Hepatocyte (in vitro differentiated cells): ENCODE measurements at regions not wholly inside any gene's neighbourhood (a gene's known extent, or its start where the extent isn't known, plus 50 kb on each side); places are given as distances from the start of the nearest gene placed in this dataset.

ENCODE experiments used
- CTCF ChIP-seq: fragments of 200-600 bp; sonication (generic); IDR thresholded peaks from 2 replicates; pipeline ENCODE4 v1.5.1; 2016; ENCODE audit warnings: antibody characterized with exemption, mild to moderate bottlenecking; ENCODE audit not compliant: poor library complexity
- EZH2phosphoT487 ChIP-seq: fragments of 200-600 bp; sonication (generic); IDR thresholded peaks from one replicate; pipeline ENCODE4 v1.6.1; 2018; ENCODE audit warnings: antibody characterized with exemption, mild to moderate bottlenecking, low read depth, moderate library complexity; ENCODE audit not compliant: unreplicated experiment, severe bottlenecking

- no peak for TF ChIP-seq EZH2phosphoT487
- TF ChIP-seq CTCF: no peak
Measured at GRCh38 chr7:42744746-42745145, 167.1 kb downstream of the C7orf25 start.
